Panc1 (cell line): ENCODE measurements at regions not wholly inside any gene's neighbourhood (a gene's known extent, or its start where the extent isn't known, plus 50 kb on each side); places are given as distances from the start of the nearest gene placed in this dataset.

ENCODE experiments used
- CTCF ChIP-seq: fragments of 450-650 bp; IDR thresholded peaks from 2 replicates; pipeline ENCODE4 v1.5.1; 2017; ENCODE audit warnings: mild to moderate bottlenecking
- POLR2AphosphoS5 ChIP-seq: IDR thresholded peaks from 2 replicates; pipeline ENCODE4 v1.6.1; 2012; ENCODE audit warnings: mild to moderate bottlenecking, low read depth, low read length, moderate library complexity

DNA sequence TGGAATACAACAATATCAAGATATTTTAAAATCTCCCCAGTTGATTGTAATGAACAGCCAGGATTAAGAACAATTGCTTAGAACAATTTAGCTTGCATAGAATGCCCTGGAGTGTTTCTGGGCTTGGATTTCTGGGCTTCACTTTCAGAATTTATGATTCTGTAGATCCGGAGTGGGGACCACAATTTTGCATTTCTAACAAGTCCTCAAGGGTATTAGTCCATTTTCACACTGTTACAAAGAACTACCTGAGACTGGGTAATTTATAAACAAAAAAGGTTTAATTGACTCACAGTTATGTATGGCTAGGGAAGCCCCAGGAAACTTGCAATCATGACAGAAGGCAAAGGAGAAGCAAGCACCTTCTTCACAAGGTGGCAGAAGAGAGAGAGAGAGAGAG, 54.3 kb upstream of the MYRIP start:
- no peak for TF ChIP-seq CTCF
- no peak for TF ChIP-seq POLR2AphosphoS5
